ENCODE measurements at regions not wholly inside any gene's neighbourhood (a gene's known extent, or its start where the extent isn't known, plus 50 kb on each side); places are given as distances from the start of the nearest gene placed in this dataset.

DNA sequence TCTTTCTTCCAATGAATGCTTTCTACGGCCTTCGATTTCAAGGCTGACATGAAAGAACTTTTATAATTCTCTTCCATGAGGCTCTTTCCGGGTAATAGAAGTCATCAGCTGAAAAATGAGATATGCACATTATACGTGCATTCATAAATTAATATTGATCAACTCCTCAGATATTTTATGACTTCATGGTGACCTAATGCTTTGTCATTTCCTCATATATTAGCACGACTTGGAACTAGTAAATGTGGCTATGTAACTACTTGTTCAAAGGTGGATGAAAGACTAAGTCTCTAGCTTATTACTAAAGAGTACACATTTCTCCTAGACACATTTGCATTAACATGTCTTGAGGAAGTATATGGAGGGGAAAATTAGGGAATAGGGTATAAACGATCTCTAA is 168.8 kb downstream of the HDGFL1 start:
- Histone ChIP-seq H3K4me2 (ENCODE audit: low read length) (no peak overlapping the region), H3F3A (ENCODE audit: insufficient read depth, low read length, poor library complexity, severe bottlenecking) (no peaks in the 10 kb centered on the region), H3K27me3 (ENCODE audit: insufficient read depth, low read depth, low read length) (no peaks in the 10 kb centered on the region), H3K9me2 (ENCODE audit: insufficient read depth, low read length) (no peaks in the 10 kb centered on the region), H3K9me3 (ENCODE audit: low read length) (no peaks in the 10 kb centered on the region), H4K20me1 (ENCODE audit: insufficient read depth) (no peaks in the 10 kb centered on the region), H2AFZ (ENCODE audit: low read depth, low read length) (no peak overlapping the region), H3K9ac (ENCODE audit: low read length) (no peak overlapping the region), H3K79me2 (replicated peaks; ENCODE audit: insufficient read depth, low read length) (no peaks in the 10 kb centered on the region), H3K27ac (ENCODE audit: low read length) (no peak overlapping the region), H3K4me3 (ENCODE audit: low read length) (no peak overlapping the region), H3K36me3 (ENCODE audit: insufficient read depth, low read length) (no peaks in the 10 kb centered on the region)
- TF ChIP-seq RAD21 (conservative IDR thresholded peaks at IDR 0.05) (no peak), EP300 (conservative IDR thresholded peaks at IDR 0.05; ENCODE audit: poor library complexity, severe bottlenecking) (no peak), MXI1 (conservative IDR thresholded peaks at IDR 0.05; ENCODE audit: poor library complexity, severe bottlenecking) (no peak)
- TF ChIP-seq, protein P1, sequence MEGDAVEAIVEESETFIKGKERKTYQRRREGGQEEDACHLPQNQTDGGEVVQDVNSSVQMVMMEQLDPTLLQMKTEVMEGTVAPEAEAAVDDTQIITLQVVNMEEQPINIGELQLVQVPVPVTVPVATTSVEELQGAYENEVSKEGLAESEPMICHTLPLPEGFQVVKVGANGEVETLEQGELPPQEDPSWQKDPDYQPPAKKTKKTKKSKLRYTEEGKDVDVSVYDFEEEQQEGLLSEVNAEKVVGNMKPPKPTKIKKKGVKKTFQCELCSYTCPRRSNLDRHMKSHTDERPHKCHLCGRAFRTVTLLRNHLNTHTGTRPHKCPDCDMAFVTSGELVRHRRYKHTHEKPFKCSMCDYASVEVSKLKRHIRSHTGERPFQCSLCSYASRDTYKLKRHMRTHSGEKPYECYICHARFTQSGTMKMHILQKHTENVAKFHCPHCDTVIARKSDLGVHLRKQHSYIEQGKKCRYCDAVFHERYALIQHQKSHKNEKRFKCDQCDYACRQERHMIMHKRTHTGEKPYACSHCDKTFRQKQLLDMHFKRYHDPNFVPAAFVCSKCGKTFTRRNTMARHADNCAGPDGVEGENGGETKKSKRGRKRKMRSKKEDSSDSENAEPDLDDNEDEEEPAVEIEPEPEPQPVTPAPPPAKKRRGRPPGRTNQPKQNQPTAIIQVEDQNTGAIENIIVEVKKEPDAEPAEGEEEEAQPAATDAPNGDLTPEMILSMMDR (IDR thresholded peaks at IDR 0.05; ENCODE audit: poor library complexity, severe bottlenecking) = no peak

DNA sequence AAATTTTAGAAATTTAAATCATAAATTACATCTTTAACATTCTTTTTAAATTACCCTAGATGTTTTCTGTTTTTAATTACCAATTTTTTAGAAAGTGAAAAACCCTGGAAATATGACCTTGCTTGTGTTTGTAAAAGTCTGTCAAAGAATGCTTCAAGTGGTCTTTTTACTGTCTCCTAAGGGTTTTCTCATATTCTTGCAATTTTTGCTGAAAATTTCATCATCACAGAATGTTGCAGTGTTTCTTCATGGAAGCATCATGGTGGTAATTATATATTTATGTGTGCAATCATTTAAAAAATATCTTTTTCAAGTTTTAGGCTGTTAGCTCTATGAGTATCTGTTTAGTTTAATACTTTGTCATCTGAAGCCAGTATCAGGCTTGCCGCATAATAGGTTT is 178.2 kb downstream of the HDGFL1 start:
- TF ChIP-seq SMC3 (conservative IDR thresholded peaks at IDR 0.05; ENCODE audit: poor library complexity) (no peak), EZH2 (IDR thresholded peaks at IDR 0.05; ENCODE audit: borderline replicate concordance, insufficient read depth, low read length, poor library complexity, severe bottlenecking) (no peak), TAF1 (IDR thresholded peaks at IDR 0.05; ENCODE audit: low read depth) (no peak), POLR2AphosphoS5 (IDR thresholded peaks at IDR 0.05) (no peak)
- TF ChIP-seq, protein P2, sequence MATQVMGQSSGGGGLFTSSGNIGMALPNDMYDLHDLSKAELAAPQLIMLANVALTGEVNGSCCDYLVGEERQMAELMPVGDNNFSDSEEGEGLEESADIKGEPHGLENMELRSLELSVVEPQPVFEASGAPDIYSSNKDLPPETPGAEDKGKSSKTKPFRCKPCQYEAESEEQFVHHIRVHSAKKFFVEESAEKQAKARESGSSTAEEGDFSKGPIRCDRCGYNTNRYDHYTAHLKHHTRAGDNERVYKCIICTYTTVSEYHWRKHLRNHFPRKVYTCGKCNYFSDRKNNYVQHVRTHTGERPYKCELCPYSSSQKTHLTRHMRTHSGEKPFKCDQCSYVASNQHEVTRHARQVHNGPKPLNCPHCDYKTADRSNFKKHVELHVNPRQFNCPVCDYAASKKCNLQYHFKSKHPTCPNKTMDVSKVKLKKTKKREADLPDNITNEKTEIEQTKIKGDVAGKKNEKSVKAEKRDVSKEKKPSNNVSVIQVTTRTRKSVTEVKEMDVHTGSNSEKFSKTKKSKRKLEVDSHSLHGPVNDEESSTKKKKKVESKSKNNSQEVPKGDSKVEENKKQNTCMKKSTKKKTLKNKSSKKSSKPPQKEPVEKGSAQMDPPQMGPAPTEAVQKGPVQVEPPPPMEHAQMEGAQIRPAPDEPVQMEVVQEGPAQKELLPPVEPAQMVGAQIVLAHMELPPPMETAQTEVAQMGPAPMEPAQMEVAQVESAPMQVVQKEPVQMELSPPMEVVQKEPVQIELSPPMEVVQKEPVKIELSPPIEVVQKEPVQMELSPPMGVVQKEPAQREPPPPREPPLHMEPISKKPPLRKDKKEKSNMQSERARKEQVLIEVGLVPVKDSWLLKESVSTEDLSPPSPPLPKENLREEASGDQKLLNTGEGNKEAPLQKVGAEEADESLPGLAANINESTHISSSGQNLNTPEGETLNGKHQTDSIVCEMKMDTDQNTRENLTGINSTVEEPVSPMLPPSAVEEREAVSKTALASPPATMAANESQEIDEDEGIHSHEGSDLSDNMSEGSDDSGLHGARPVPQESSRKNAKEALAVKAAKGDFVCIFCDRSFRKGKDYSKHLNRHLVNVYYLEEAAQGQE (IDR thresholded peaks at IDR 0.05; ENCODE audit: borderline replicate concordance) = no peak
- Histone ChIP-seq H3K36me3 (ENCODE audit: insufficient read depth, low read length) (no peaks in the 10 kb centered on the region), H3K4me2 (ENCODE audit: low read length) (no peak overlapping the region), H3K9me3 (ENCODE audit: low read length) (no peaks in the 10 kb centered on the region), H3K4me3 (ENCODE audit: low read length) (no peak overlapping the region), H3K79me2 (replicated peaks; ENCODE audit: insufficient read depth, low read length) (no peaks in the 10 kb centered on the region), H4K20me1 (ENCODE audit: insufficient read depth) (no peaks in the 10 kb centered on the region), H3F3A (ENCODE audit: insufficient read depth, low read length, poor library complexity, severe bottlenecking) (no peaks in the 10 kb centered on the region), H3K9me2 (ENCODE audit: insufficient read depth, low read length) (no peaks in the 10 kb centered on the region), H2AFZ (ENCODE audit: low read depth, low read length) (no peak overlapping the region), H3K27ac (ENCODE audit: low read length) (no peak overlapping the region), H3K9ac (ENCODE audit: low read length) (no peak overlapping the region), H3K27me3 (ENCODE audit: insufficient read depth, low read depth, low read length) (no peaks in the 10 kb centered on the region)

DNA sequence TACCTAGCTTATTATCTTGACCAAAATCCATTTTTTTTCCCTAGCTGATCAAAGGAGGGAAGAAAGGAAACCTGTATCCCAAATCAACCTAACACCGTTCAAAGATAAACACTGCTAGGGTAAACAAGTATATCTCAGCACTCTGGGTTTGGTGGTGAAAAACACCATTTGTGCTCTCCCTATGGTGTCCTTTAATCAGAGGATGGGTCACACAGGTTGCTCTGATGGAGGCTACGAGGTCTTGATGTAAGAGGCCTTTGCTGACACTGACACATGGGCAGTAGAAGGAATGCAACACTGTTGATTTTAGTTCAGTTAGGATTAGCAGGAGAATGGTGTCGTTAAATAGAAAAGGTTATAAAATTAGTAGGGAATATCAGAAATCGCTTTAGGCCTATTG is 179.3 kb downstream of the HDGFL1 start:
- Histone ChIP-seq H3K9me3 (ENCODE audit: low read length) (no peaks in the 10 kb centered on the region), H3K27ac (ENCODE audit: low read length) (no peak overlapping the region), H3F3A (ENCODE audit: insufficient read depth, low read length, poor library complexity, severe bottlenecking) (no peaks in the 10 kb centered on the region), H3K9ac (ENCODE audit: low read length) (no peak overlapping the region), H3K79me2 (replicated peaks; ENCODE audit: insufficient read depth, low read length) (no peaks in the 10 kb centered on the region), H4K20me1 (ENCODE audit: insufficient read depth) (no peaks in the 10 kb centered on the region), H3K4me2 (ENCODE audit: low read length) (no peak overlapping the region), H3K36me3 (ENCODE audit: insufficient read depth, low read length) (no peaks in the 10 kb centered on the region), H3K27me3 (ENCODE audit: insufficient read depth, low read depth, low read length) (no peaks in the 10 kb centered on the region), H2AFZ (ENCODE audit: low read depth, low read length) (no peak overlapping the region), H3K9me2 (ENCODE audit: insufficient read depth, low read length) (no peaks in the 10 kb centered on the region), H3K4me3 (ENCODE audit: low read length) (no peak overlapping the region)
- no peak for TF ChIP-seq TAF1 (IDR thresholded peaks at IDR 0.05; ENCODE audit: low read depth)
- TF ChIP-seq, protein P1 (IDR thresholded peaks at IDR 0.05; ENCODE audit: poor library complexity, severe bottlenecking) = no peak
- no peak for TF ChIP-seq RAD21 (conservative IDR thresholded peaks at IDR 0.05)
- no peak for TF ChIP-seq SMC3 (conservative IDR thresholded peaks at IDR 0.05; ENCODE audit: poor library complexity)
- TF ChIP-seq, protein P2 (IDR thresholded peaks at IDR 0.05; ENCODE audit: borderline replicate concordance) = no peak
- no peak for TF ChIP-seq EZH2 (IDR thresholded peaks at IDR 0.05; ENCODE audit: borderline replicate concordance, insufficient read depth, low read length, poor library complexity, severe bottlenecking)
- no peak for TF ChIP-seq POLR2AphosphoS5 (IDR thresholded peaks at IDR 0.05)
- TF ChIP-seq MXI1 (conservative IDR thresholded peaks at IDR 0.05; ENCODE audit: poor library complexity, severe bottlenecking) = no peak
- no peak for TF ChIP-seq EP300 (conservative IDR thresholded peaks at IDR 0.05; ENCODE audit: poor library complexity, severe bottlenecking)

Measured in neural cell (in vitro differentiated cells).